Stimulated activated CD4-positive, alpha-beta T cell treated with anti-CD3 and anti-CD28 coated beads, TNF-alpha, amount 100 ng/mL, for 1 hour (primary cell): ENCODE measurements at regions not wholly inside any gene's neighbourhood (a gene's known extent, or its start where the extent isn't known, plus 50 kb on each side); places are given as distances from the start of the nearest gene placed in this dataset.

ENCODE experiments used
- DNase-seq, 3 donors: peaks; one replicate each; pipeline ENCODE4 v3.0.0-alpha.2; 2020; ENCODE audit warnings: low read depth in 3 of 3, low spot score in 1 of 3

DNA sequence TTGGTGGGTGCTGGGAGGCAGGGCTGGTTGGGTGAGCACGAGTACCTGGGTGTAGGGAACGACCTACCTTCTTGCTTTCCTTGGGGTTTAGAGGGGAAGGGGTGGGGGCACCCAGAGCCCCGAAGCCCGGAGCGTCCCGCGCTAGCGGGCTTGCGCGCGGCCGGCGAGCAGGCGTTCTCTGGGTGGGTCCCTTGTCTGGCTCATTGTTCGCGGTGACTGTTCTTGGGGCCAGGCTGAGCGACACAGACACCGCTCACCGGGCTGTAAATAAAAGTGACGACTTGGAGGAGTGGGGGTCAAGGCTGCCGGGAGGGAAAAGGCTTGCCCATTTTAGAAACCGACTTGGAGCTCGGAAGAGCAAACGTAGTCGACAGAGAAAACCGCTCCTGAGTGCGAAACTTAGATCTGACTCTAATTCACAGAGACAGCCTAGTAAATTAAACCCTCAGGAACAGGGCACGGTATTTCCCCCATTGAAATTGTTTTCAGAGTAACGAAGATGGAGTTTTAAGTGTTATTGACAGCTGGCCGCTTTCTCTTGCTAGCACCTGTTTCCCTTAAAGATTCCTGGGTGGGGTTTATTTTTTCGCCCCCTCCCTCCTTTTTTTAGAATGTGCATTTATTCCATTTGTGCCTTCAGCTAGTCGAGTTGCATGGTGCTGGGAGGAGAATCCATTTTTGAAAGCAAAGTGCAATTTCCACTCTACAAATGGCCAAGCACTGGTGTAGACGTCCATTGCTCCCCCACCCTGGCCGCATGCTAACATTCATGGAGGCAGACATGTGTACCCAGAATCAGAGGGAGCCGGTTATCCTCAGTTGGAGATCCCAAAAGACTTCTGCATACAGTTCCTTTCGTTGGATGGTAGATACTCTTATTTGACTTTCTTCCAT, 532.1 kb upstream of the SEMA6D start:
- DNase-seq = no peak

DNA sequence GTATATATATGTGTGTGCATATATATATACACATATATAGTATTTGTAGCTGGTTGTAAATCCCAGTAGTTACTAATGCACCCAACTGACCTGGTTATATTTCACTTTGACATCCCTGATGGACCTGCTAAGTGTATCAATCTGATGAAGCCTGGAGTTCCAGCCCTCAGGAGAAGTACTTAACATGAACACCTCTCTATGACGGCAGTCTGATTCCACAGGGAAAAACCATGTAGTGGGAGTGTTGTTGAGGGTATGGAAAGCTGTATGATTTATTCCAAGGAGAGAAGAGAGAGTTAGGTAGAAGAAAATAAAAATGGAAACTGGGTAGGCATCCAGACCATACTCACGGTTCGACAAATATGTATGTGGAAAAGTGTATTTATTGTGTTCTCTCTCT, 531.2 kb upstream of the SEMA6D start:
- no peak for DNase-seq

DNA sequence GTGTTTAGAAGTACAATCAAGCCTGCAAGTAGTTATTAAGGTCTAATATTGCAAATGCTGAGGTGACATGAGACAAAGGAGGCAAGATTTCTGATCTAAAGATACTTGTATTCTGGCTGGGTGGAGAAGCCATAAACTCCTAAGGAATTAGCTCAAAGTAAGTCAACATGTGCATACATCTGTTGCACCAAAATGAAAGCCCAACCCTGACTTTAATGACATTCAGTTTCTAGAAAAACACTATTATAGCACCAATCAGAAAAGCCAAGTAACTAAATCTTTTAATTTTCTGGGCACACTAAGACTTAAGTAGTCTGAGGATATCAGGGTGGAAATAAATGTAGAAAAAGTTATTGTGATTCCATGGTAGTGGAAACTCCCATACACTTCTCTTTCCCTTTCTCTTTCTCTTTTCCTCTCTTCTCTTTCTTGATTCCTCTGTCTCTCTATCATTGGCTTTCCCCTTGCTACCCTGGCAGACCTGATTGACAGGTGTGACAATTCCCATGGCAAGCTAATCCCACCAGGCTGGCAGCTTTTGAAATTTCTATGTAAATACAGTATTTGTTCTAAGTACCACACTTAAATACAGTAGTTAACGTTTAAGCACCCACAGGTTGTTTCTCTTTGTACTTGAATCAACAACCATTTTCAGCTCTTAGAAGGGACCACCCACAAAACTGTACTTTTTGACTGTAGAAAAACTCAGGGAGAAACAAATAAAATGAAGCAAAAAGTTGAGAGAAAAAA, 528.4 kb upstream of the SEMA6D start:
- DNase-seq = no peak

DNA sequence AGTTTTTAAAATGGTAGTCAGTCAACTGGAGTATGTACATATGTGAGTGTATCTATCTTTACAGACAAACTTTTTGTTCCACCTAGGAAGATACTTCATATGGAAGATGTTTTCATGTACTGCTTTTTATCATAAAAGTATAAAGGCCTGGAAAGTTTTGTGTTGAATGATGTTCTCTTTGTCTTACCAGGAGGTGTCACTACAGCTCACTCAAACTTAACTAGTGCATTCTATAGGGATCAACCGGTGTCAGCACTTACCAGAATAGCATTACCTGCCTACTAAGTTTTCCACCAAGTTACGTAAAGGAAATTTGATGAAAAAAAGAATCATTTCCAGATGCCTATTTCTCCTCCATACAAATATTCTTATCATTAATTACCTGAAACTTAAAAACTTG, 522.6 kb upstream of the SEMA6D start:
- DNase-seq = no peak

DNA sequence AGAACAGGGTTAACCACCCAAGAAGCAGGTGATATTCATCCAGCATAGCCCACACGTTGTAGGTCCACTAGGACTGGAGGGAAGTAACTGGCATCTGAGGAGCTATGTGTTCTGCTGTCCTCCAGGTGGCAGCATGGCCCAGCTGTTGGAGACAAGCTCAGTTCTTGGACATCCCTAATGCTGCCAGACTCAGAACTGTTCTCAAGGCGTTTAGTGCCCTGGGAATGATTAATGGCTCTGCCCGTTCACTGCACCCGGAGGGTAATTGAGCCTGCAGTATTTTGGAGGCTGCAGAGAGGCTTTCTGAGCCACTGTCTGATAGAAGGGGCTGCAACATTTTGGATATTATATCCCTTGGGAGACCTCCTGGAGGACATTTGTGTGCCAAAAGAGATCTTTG, 521.3 kb upstream of the SEMA6D start:
- DNase-seq = peak in 2 of 3 donors; percentile 0 to 10

DNA sequence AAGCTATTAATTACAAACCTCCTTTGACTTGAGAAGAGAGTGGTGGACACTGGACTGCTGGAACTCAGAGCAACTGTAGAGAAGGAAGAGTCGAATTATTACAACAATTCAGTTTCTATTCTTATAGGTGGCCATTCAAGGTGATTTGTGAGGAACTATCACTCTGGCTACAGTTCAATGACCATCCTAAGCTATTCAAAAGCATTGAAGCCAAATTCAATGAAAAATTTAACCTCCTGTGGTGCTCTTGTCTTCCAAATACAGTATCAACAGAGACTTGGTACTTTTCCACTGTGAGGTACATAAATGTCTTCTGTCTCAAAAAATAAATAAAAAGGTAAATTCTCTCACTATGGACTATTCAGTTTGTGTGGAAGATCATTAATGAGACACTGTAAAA, 513.3 kb upstream of the SEMA6D start:
- DNase-seq = no peak

DNA sequence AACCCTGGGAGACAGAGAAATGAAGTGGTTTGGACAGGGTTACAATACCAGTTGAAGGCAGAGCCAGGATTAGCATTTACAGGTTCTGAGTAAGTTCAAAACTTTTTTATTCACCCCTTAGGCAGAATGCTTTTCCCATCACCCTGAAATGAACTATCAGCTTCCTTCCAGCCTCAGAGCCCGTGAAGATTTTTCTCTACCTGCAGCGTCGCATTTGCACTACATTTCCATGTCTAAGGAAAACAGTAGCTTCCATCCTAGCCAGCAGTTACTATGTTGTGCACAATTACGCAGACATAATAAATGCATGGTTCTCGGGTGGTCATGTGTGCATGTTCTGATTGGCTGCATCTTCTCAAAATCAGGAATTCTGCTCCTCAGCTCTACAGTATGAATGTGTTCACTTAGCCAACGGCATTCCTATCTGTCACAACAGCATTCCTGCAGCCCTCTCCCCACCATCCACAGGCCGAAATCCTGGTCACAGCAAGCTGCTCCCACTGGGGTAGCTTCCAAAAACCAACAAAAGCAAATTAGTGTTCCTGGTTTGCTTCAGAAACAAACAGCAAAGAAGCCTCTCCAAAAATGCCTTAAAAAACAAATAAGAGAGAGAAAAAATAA, 510.8 kb upstream of the SEMA6D start:
- DNase-seq = no peak

DNA sequence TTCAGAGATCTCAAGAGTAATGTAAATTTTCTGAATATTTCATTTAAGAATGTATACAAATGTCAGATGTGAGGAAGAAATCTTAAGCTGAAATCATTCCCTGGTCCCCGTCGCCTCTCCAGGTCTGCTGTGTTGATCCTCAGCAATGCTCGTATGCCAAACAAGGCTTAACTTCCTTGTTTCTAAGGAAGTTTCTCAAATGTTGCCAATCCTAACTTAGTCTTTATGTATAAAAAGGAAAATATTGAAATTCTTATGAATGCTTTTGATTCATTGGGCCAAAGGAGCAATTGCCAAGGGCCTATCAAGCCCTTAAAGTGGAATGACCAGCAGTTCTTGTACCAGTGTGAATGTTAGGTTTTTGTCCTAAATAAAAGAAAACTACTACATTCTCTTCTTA, 507.7 kb upstream of the SEMA6D start:
- no peak for DNase-seq

DNA sequence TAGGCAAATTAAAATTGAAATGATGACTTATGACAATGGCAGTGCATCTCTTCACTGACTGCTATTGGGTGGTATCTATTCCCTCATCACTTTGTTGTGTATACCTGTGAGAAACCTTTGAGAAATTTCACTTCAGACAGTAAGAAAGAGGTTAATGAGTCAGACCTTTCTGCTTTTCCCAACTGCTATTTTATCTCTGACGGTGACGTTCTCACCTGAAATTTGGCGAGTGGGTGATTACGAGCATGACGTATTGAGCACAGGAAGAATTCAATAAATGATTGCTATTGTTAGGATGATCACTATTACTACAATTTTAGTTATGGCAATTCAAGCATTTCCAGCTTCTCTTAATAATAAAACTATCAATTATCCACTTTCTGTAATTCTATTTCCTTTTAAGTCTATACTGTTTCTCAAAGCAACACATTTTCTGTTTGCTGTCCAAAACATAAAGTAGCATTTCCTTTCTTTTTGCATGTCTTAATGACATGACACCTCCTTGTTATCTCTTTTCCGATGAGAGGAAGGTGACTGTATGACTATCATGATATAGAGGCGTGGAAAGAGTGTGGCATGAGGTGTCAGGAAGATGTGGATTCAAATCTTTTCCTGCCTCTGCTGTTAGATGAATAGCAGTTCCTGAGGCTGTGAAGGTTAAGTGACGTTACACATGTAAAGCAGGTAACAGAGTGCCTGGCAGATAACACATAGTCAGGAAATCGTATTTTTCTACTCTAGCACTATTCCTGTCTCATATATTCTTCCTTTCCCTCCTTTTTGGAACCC, 504.9 kb upstream of the SEMA6D start:
- no peak for DNase-seq

DNA sequence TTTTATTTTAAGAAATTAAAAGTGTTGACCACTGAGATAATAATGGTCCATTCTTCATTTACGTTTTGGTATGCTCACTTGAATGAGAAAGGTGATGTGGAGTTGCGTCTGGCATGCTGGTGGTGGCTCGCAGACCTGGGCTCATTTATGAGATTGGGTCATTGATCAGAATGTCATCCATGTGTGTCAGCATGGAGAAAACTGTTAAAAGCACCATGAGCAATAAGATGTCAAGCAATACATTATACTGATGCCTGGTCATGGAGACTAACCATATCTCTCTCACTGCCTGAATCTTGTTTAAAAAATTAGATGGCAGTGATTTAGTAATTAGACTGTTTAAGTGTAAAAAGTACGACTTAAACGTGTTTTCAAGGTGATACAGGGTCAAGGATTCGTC, 503.4 kb upstream of the SEMA6D start:
- no peak for DNase-seq

DNA sequence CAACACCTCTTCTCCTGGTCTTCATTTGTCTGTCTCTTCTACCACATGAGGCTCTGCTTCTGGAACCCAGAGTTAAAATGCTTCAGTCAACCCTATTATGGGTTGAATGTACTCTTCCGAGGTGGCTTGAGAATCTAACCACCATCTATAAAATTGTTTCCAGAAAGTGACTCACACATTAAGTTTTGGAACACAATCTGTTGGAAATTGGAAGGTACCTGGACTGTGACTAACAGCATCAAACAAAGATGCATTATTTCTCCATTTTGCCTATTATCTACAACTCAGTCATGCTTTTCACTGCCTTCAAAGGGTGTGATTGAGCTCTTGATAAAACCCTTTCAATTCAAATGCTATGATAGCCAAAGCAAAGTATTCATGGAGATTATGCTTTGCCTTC, 499.0 kb upstream of the SEMA6D start:
- no peak for DNase-seq

DNA sequence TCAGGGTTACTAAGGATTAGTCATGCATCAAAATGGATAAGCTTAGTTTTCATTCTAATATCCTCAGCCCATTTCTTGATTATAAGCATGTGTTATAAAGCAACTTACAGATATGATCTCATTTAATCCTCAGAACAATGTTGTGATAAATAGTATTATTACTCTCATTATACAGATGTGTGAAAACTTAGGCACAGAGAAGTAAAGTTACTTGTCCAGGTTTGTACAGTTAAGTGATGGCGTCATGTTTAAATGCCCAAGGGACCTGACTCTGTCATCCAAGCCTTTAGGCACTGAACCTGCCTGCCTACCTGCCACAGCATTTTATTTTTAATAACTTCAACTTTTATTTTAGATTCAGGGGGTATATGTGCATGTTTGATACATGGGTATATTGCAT, 472.9 kb upstream of the SEMA6D start:
- DNase-seq = no peak

DNA sequence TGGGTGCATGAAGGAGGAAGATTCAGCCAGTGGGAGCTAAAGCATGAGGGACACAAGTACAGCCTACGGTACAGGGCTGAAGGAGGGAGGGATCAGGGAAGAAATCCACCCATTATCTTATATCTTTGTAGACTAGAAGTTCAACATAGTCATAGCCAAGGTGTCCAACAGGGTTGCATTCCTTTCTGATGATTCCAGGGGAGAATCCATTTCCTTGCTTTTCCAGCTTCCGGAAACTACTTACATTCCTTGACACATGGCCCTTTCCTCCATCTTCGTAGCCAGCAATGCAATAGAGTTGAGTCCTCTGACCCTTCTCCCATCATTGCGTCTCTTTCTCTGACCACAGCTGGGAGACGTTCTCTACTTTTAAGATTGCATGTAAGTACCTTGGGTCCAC, 471.0 kb upstream of the SEMA6D start:
- no peak for DNase-seq

DNA sequence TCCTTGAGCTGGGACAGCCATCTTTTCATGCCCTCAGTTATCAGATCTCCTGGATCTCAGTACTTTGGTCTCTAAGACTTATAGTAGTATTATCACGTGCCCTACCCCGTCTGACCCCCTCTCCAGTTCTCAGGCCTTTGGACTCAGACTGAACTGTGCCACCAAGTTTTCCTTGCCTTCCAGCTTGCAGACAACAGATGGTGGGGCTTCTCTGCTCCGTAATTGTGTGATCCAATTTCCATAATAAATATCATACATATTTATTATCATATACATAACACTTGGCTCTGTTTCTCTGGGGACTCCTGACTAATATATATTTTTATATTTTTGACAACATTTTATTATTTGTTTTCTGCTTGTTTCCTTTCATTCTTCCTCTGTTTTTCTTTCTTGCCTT, 458.8 kb upstream of the SEMA6D start:
- no peak for DNase-seq

DNA sequence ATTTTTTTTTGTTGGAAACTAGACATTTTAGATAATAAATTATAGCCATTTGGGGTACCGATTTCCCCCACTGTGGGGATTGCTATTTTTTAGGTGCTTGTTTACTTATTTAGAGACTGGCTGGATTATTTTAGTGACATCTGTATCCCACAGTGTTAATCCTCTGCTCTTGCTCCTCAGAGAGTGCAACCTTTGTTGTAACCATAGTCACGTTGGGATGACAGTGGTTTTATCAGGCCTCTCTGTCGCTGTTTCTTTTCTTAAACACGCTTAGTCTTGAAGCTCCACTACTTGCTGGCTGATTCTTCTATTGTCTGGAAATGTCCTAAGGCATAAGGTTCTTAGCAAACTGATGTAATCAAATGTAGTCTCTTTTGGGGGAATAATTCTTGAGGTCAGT, 451.6 kb upstream of the SEMA6D start:
- DNase-seq = no peak

DNA sequence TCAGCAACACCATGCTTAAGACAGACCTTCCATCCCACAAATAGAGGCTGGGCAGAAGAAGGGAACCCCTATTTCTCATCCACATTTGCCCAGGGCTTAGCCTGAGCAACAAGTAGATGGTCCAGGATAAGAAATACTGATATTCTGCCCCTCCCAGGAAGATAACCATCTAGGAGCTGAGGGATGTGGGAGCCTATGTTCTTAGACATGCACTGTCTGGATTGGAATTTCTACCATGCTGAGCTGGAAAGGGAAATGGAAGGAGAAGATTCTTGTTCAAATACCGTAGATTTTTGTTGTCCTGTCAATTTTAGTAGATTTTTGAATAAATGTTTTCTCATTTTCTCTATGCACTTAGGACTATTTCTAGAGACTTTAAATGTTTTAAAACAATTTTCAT, 450.7 kb upstream of the SEMA6D start:
- DNase-seq = no peak

DNA sequence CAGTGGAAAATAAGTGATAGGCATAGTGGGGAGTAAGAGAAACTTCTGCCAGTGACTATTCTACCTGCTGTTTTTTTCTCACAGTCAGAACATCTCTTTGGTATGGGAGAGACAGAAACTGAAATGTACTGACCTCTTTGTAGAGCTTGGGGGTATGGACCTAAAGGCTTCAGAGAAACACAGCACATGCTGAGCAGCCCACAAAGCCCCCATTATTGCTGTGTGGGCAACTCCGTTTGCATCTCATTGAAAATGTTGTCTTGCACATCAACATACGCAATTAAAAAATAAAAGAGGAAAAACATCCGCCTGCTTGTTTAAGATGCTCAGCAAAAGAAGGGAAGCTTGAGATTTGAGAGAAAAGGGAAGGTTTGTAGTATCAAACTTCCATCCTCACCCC, 443.4 kb upstream of the SEMA6D start:
- no peak for DNase-seq

DNA sequence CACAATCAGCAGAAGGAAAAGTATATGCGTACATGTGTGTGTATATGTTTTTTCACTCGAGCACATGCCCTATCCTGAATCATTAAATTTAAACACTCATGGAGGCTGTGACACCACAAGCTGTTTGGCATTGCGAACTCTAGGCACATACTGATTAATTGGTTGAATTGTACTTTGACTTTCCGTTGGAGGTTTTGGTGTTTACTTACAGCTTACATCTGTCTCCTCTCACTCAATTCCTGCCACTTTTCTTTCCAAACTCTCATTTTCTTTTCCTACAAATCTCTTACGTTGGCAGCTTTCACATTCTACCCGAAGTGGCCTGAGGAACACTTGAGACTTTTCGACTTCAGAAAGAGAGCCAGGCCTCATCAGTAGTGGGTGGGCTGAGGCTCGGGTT, 434.1 kb upstream of the SEMA6D start:
- DNase-seq = no peak

DNA sequence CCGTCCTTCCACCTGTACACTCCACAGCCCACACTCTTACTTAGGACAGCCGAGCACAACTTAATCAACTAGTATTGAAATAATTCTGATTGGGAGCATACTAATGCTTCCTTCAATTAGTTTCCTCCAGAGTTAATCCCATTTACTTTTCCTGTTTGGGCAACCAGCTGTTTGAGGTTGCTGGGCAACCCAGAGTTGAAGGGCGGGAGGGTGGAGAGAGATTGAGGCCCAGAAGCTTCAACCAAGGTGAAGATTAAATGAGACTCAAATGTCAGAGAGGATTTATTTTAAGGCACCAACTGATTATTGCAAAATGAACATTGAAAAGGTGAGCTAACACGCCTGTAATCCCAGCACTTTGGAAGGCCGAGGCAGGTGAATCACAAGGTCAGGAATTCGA, 428.5 kb upstream of the SEMA6D start:
- no peak for DNase-seq

DNA sequence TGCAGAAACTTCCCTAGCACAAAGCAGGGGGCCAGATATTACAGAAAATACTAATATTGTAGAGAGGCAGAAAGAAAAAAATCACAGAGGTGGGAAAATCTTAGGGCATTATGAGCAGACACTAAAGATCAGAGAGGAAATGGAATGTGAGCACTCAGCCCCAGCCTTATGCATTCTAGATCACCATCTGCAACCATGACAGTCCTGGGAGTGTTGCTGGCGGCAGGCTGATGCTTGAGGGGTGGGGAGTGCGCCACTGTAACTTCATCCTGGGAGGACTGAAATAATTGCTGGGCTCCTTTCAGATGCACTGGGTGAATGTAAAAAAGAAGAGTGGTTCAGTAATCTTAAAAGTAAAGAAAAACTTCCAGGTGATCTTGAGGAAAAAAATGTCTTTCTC, 427.6 kb upstream of the SEMA6D start:
- DNase-seq = no peak

DNA sequence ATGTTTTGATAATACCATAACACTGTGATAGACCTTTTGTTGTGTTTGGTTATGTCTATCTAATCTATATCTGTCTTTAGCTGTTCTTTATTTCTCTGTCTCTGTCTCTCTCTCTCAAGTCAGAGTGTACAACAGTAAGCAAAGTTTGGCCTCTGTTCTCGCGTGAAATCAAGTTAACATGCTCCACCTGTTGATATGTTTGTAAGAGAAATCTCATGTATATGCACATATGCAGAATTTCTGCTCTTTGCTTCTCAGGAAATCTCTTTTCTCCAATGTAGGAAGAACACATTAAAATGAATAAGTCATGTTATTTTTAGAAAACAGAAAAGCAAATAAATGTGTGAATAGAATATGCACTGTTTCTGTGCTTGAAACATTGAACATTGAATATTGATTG, 425.5 kb upstream of the SEMA6D start:
- DNase-seq = no peak
